AG04450 (cell line): ENCODE measurements at regions not wholly inside any gene's neighbourhood (a gene's known extent, or its start where the extent isn't known, plus 50 kb on each side); places are given as distances from the start of the nearest gene placed in this dataset.

Source experiments
- CTCF ChIA-PET: fragments of 300-600, 350-600 bp; formaldehyde crosslinking; extraction: SDS; loops from one replicate; lab custom pipeline; 2022; ENCODE audit warnings: antibody characterized with exemption, inconsistent platforms; lab: Charles Lee
- POLR2A ChIA-PET: fragments of 350-600 bp; formaldehyde crosslinking; extraction: SDS; loops from one replicate; lab custom pipeline; 2021; ENCODE audit warnings: antibody characterized with exemption, inconsistent platforms; lab: Yijun Ruan, JAX
- DNase-seq: peaks from one replicate; pipeline ENCODE4 v3.0.0-alpha.2; 2011; ENCODE audit warnings: low read depth, low spot score
- H3K27ac ChIP-seq: one replicate; pipeline ENCODE4 v1.5.1; 2012; ENCODE audit warnings: low read depth, low read length, control low read depth
- H3K27me3 ChIP-seq: one replicate; pipeline ENCODE4 v1.6.0; 2012; ENCODE audit warnings: low read length; ENCODE audit not compliant: control insufficient read depth, insufficient read depth
- H3K4me3 ChIP-seq: 2 replicates; pipeline ENCODE4 v1.5.1; 2011; ENCODE audit warnings: mild to moderate bottlenecking, low read depth, low read length, control low read depth
- H3K9me3 ChIP-seq: 2 replicates; pipeline ENCODE4 v1.5.1; 2012; ENCODE audit warnings: low read length; ENCODE audit not compliant: control insufficient read depth, insufficient read depth
- CTCF ChIP-seq: IDR thresholded peaks from 2 replicates; pipeline ENCODE4 v1.5.1; 2011; ENCODE audit warnings: low read depth, low read length, control low read depth, inconsistent platforms

- POLR2A ChIA-PET: no interaction called here
- Histone ChIP-seq H3K9me3 (no peaks in the 10 kb centered on the region), H3K4me3 (no peak overlapping the region), H3K27me3 (no peaks in the 10 kb centered on the region), H3K27ac (no peak overlapping the region)
- no peak for TF ChIP-seq CTCF
- DNase-seq: no peak
- CTCF ChIA-PET: no interaction called here
These were observed 141.8 kb downstream of the CTH start for GRCh38 chr1:70552662-70553566.

- H3K9me3 ChIP-seq: no peaks in the 10 kb centered on the region
- POLR2A ChIA-PET: no interaction called here
- no peak overlapping the region for H3K4me3 ChIP-seq
- no peak for DNase-seq
- no peak for TF ChIP-seq CTCF
- CTCF ChIA-PET: no interaction called here
- no peaks in the 10 kb centered on the region for H3K27me3 ChIP-seq
- H3K27ac ChIP-seq: no peak overlapping the region
These were observed 142.5 kb downstream of the CTH start for GRCh38 chr1:70553567-70553956.

- H3K27me3 ChIP-seq: no peaks in the 10 kb centered on the region
- no peak overlapping the region for H3K27ac ChIP-seq
- H3K4me3 ChIP-seq: no peak overlapping the region
- DNase-seq: no peak
- TF ChIP-seq CTCF: no peak
- H3K9me3 ChIP-seq: no peaks in the 10 kb centered on the region
- CTCF ChIA-PET: no interaction called here
- POLR2A ChIA-PET: no interaction called here
These were observed 143.3 kb downstream of the CTH start for GRCh38 chr1:70554341-70554740.

GRCh38 chr1:70556541-70556940, 145.5 kb downstream of the CTH start:
- POLR2A ChIA-PET: no interaction called here
- CTCF ChIA-PET: no interaction called here
- no peak for TF ChIP-seq CTCF
- Histone ChIP-seq H3K4me3 (no peak overlapping the region), H3K9me3 (no peaks in the 10 kb centered on the region), H3K27ac (no peak overlapping the region), H3K27me3 (no peaks in the 10 kb centered on the region)
- DNase-seq: no peak

- Histone ChIP-seq H3K27me3 (no peaks in the 10 kb centered on the region), H3K27ac (no peak overlapping the region), H3K4me3 (no peak overlapping the region), H3K9me3 (no peaks in the 10 kb centered on the region)
- no peak for TF ChIP-seq CTCF
- ChIA-PET POLR2A (no interaction called here), CTCF (no interaction called here)
- no peak for DNase-seq
These were observed 156.1 kb downstream of the CTH start for GRCh38 chr1:70567167-70567566.
